Calu3 (cell line): ENCODE measurements at regions not wholly inside any gene's neighbourhood (a gene's known extent, or its start where the extent isn't known, plus 50 kb on each side); places are given as distances from the start of the nearest gene placed in this dataset.
"Not testable (repeated sequence)": the region's sequence is repeated elsewhere in the genome, so short reads cannot be mapped to it uniquely, and the experiment has no call there.

Experiments
- BruUV-seq: library from RNA; stranded (reverse); fragments of 400-500 nt; replicated peaks from 2 replicates; lab custom pipeline; 2021; lab: Mats Ljungman, UMichigan
- CTCF ChIA-PET: fragments of 300-600 bp; sonication (Branson Sonifier 250); formaldehyde crosslinking; loops from one replicate; lab custom pipeline; 2022; ENCODE audit warnings: antibody characterized with exemption; lab: Charles Lee
- DNase-seq: peaks from one replicate; pipeline ENCODE4 v3.0.0; 2022
- H3K27ac Mint-ChIP-seq: one replicate; pipeline ENCODE4 v1.8.0; 2022; ENCODE audit warnings: mixed read lengths; ENCODE audit not compliant: unreplicated experiment
- H3K27me3 Mint-ChIP-seq: one replicate; pipeline ENCODE4 v1.8.0; 2022; ENCODE audit warnings: mixed read lengths; ENCODE audit not compliant: unreplicated experiment
- H3K36me3 Mint-ChIP-seq: one replicate; pipeline ENCODE4 v1.8.0; 2022; ENCODE audit warnings: mild to moderate bottlenecking, moderate library complexity, mixed read lengths; ENCODE audit not compliant: insufficient read depth, unreplicated experiment
- H3K4me1 Mint-ChIP-seq: one replicate; pipeline ENCODE4 v1.8.0; 2022; ENCODE audit warnings: mild to moderate bottlenecking, low read depth, mixed read lengths; ENCODE audit not compliant: unreplicated experiment
- H3K4me3 Mint-ChIP-seq: one replicate; pipeline ENCODE4 v1.8.0; 2022; ENCODE audit warnings: mild to moderate bottlenecking, low read depth, moderate library complexity, mixed read lengths; ENCODE audit not compliant: unreplicated experiment
- H3K9me3 Mint-ChIP-seq: one replicate; pipeline ENCODE4 v1.8.0; 2022; ENCODE audit warnings: low read depth, mixed read lengths; ENCODE audit not compliant: unreplicated experiment
- CTCF ChIP-seq: fragments of 200-600 bp; IDR thresholded peaks from one replicate; pipeline ENCODE4 v1.8.0; 2022; ENCODE audit warnings: antibody characterized with exemption; ENCODE audit not compliant: unreplicated experiment
- intact Hi-C: fragments of 100-400 bp; cut with micrococcal nuclease; formaldehyde crosslinking; loops from one replicate; pipeline ENCODE4 v1.10.0; 2022; ENCODE audit not compliant: unreplicated experiment

DNA sequence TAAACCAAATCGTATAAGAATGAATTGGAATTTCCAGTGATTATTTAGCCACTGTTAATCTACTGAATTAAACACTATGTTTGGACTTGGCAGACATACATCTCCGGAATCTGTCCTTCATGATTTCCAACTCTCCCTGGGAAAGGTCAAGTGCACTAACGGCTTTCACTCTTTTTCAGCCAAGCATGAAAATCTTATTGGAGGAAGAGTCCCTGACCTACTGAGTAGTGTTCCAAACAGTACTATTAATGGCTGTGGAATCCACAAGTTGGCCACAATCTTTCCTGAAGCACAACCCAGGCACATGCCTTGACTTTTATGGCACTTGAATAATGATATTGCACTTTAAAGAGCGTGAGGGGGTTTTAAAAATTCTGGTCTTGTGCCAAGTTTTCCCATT lies 318.9 kb upstream of the RND3 start:
- Mint-ChIP-seq H3K36me3 (no peaks in the 10 kb centered on the region), H3K4me1 (no peaks in the 10 kb centered on the region), H3K27ac (no peak overlapping the region), H3K4me3 (no peak overlapping the region), H3K27me3 (no peaks in the 10 kb centered on the region), H3K9me3 (no peaks in the 10 kb centered on the region)
- intact Hi-C loops: no loop called here
- CTCF ChIA-PET: no interaction called here
- no TSS peak for BruUV-seq
- TF ChIP-seq CTCF: no peak
- no peak for DNase-seq

DNA sequence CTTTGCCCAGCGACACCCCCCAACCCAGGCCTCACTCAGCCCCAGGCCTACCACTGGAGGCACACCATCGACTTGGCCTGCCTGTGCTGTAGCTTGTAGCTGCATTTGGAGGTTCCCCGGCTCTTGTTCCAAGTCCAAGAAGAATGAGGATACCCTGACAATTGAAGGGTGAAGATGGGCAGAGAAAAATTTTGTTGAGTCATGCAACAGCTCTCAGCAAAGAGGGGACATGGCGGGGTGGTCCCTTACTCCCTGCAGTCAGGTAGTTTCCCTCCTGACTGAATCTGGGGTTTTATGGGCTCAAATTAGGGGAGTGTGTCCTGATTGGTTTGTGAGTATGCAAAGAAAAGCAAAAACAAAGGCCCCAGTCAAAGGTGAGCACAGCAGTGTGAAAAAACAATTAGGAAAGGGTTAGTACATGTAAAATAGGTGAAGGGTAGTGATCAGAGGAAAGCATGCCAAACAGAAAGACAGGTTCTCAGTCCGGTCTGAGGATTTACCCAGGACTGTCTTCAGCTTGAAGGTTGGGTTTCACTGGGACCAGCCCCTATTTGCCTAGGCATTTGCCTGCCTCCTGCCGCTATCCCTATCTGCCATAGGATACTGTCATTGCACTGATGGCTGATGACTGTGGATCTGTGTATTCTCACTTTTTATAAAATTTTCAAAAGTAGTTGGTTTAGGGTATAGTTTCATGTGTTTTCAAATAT lies 316.4 kb upstream of the RND3 start:
- Mint-ChIP-seq H3K27ac (no peak overlapping the region), H3K4me1 (no peaks in the 10 kb centered on the region), H3K4me3 (no peak overlapping the region), H3K9me3 (no peaks in the 10 kb centered on the region), H3K27me3 (no peaks in the 10 kb centered on the region), H3K36me3 (no peaks in the 10 kb centered on the region)
- no peak for TF ChIP-seq CTCF
- no peak for DNase-seq
- no TSS peak for BruUV-seq
- intact Hi-C loops: no loop called here
- CTCF ChIA-PET: no interaction called here

DNA sequence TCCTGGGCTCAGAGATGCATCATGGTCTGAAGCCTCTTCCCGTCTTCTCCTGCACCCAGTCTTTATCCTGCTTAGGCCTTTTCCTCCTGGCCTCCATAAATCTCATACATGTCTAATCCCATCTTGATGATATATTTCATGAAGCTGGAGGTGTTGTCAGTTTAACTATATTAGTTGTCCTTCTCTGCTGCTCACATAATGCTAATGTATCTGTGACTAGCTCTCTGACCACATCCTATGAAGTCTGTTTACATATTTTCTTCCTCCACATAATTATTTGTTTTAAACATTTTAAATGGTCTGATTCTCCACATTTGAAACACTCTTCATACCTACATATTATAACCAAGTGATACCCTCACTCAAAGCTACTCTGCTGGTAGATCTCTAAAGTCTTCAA lies 315.2 kb upstream of the RND3 start:
- TF ChIP-seq CTCF: no peak
- Mint-ChIP-seq H3K9me3 (no peaks in the 10 kb centered on the region), H3K4me3 (no peak overlapping the region), H3K27ac (no peak overlapping the region), H3K36me3 (no peaks in the 10 kb centered on the region), H3K4me1 (no peaks in the 10 kb centered on the region), H3K27me3 (no peaks in the 10 kb centered on the region)
- CTCF ChIA-PET: no interaction called here
- DNase-seq: no peak
- no TSS peak for BruUV-seq
- intact Hi-C loops: no loop called here

DNA sequence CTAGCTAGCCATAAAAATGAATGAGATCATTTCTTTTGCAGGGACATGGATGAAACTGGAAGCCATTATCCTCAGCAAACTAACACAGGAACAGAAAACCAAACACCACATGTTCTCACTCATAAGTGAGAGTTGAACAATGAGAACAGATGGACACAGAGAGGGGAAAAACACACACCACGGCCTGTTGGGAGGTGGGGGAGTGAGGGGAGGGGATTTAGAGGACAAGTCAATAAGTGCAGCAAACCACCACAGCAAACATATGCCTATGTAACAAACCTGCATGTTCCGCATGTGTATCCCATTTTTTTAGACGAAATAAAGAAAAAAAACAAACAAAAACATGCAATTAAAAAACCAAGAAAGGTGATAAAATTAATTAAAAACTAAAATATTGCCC lies 308.8 kb upstream of the RND3 start:
- H3K36me3 Mint-ChIP-seq, H3K4me1 Mint-ChIP-seq, intact Hi-C loops, CTCF ChIA-PET, H3K27me3 Mint-ChIP-seq, H3K4me3 Mint-ChIP-seq, H3K9me3 Mint-ChIP-seq, H3K27ac Mint-ChIP-seq, DNase-seq, BruUV-seq: not testable (repeated sequence)

DNA sequence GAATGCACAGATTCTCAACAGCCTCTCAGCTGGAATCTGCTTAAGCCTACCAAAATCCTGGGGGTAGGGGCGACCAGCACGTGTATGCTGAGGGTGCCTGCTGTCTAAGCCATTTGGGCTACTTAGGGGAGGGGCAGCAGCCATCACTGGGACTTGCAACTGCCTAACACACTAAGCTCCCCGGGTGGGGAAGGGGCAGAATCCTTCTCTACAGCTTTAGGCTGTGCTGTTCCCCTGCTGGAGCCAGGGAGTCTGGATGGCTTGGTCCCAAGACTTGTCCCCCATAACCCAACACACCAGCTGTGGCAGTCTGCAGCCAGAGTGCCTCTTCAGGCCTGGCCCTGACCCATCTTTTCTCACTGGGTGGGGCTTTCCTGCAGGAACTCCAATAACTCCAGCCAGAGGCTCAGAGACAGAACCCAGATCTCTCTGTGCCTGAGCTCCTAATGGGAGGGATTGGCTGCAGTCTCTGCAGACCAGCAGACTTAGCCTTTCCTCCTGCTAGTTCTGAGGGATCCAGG lies 305.4 kb upstream of the RND3 start:
- no peak for DNase-seq
- no peaks in the 10 kb centered on the region for H3K27me3 Mint-ChIP-seq
- no peaks in the 10 kb centered on the region for H3K36me3 Mint-ChIP-seq
- no TSS peak for BruUV-seq
- no peak for TF ChIP-seq CTCF
- intact Hi-C loops: no loop called here
- H3K4me1 Mint-ChIP-seq: no peaks in the 10 kb centered on the region
- no peak overlapping the region for H3K4me3 Mint-ChIP-seq
- H3K27ac Mint-ChIP-seq: no peak overlapping the region
- H3K9me3 Mint-ChIP-seq: peaks cover 3% of the 10 kb centered on the region
- CTCF ChIA-PET: no interaction called here
